Stimulated activated CD8-positive, alpha-beta memory T cell treated with anti-CD3 and anti-CD28 coated beads, Interleukin-15, amount 100 ng/mL, for 48 hours (primary cell): ENCODE measurements at regions not wholly inside any gene's neighbourhood (a gene's known extent, or its start where the extent isn't known, plus 50 kb on each side); places are given as distances from the start of the nearest gene placed in this dataset.
A peak's percentile ranks its signal among the peaks of the same experiment; 100 is the strongest.
"Not testable (repeated sequence)": the region's sequence is repeated elsewhere in the genome, so short reads cannot be mapped to it uniquely, and the experiment has no call there.

Experiments used
- DNase-seq, 2 donors: peaks; one replicate each; pipeline ENCODE4 v3.0.0-alpha.2; 2020; ENCODE audit warnings: low read depth in 2 of 2

GRCh38 chr2:238502088-238502810 is 75.5 kb downstream of the ASB1 start:
- no peak for DNase-seq

- DNase-seq: no peak
Observed at GRCh38 chr2:238502956-238503791, 76.4 kb downstream of the ASB1 start.

- no peak for DNase-seq
Observed at GRCh38 chr2:238504181-238504931, 77.6 kb downstream of the ASB1 start.

- DNase-seq: peak in 1 of 2 donors; percentile 22
Observed at GRCh38 chr2:238505119-238505891, 78.6 kb downstream of the ASB1 start.

- no peak for DNase-seq
Observed at GRCh38 chr2:238505892-238506280, 79.2 kb downstream of the ASB1 start.

GRCh38 chr2:238506371-238507068 is 79.8 kb downstream of the ASB1 start:
- no peak for DNase-seq

- DNase-seq: no peak
Observed at GRCh38 chr2:238507836-238508235, 81.1 kb downstream of the ASB1 start.

- DNase-seq: no peak
Observed at GRCh38 chr2:238509151-238509835, 82.6 kb downstream of the ASB1 start.

- no peak for DNase-seq
Observed at GRCh38 chr2:238509903-238510302, 83.2 kb downstream of the ASB1 start.

GRCh38 chr2:238510911-238511613 is 84.3 kb downstream of the ASB1 start:
- no peak for DNase-seq

- no peak for DNase-seq
Observed at GRCh38 chr2:238511614-238511950, 84.9 kb downstream of the ASB1 start.

- no peak for DNase-seq
Observed at GRCh38 chr2:238512247-238512867, 85.6 kb downstream of the ASB1 start.

GRCh38 chr2:238513346-238513745 is 86.6 kb downstream of the ASB1 start:
- peak; percentile 12 to 18 for DNase-seq

GRCh38 chr2:238514024-238514423 is 87.3 kb downstream of the ASB1 start:
- DNase-seq: not testable (repeated sequence)

GRCh38 chr2:238515377-238515776 is 88.7 kb downstream of the ASB1 start:
- no peak for DNase-seq

GRCh38 chr2:238517209-238517608 is 90.5 kb downstream of the ASB1 start:
- no peak for DNase-seq

GRCh38 chr2:238518172-238518820 is 91.6 kb downstream of the ASB1 start:
- DNase-seq: no peak

GRCh38 chr2:238518821-238519186 is 92.1 kb downstream of the ASB1 start:
- no peak for DNase-seq

GRCh38 chr2:238520359-238520886 is 93.7 kb downstream of the ASB1 start:
- no peak for DNase-seq
